ENCODE measurements at regions not wholly inside any gene's neighbourhood (a gene's known extent, or its start where the extent isn't known, plus 50 kb on each side); places are given as distances from the start of the nearest gene placed in this dataset.
A peak's percentile ranks its signal among the peaks of the same experiment; 100 is the strongest.

GRCh38 chr1:219419860-219420259, 193.0 kb downstream of the ZC3H11B start:
- DNase-seq, result no peak

GRCh38 chr1:219419065-219419464, 193.8 kb downstream of the ZC3H11B start:
- no peak for TF ChIP-seq CTCF (IDR thresholded peaks at IDR 0.05)
- no peak for DNase-seq
- intact Hi-C loops (cut with DNase I), result loop anchor here (10.0 kb wide), 1 partner anchor 1094 kb away; no protein-coding TSS in a partner anchor

More at GRCh38 chr1:219419860-219420259, 193.0 kb downstream of the ZC3H11B start:
- H3K9ac ChIP-seq (ENCODE audit: low read depth in 2 of 2, low read length in 2 of 2), result no peak overlapping the region
- H3K4me3 ChIP-seq, result no peak overlapping the region
- H3K36me3 ChIP-seq, result no peaks in the 10 kb centered on the region
- no peaks in the 10 kb centered on the region for H3K4me1 ChIP-seq
- intact Hi-C loops (cut with DNase I), result loop anchor here (10.0 kb wide), 1 partner anchor 1095 kb away; no protein-coding TSS in a partner anchor
- H3K27me3 ChIP-seq, result no peaks in the 10 kb centered on the region
- H3K27ac ChIP-seq, result no peak overlapping the region
- TF ChIP-seq CTCF (IDR thresholded peaks at IDR 0.05), result no peak
- H3K9me3 ChIP-seq, result no peaks in the 10 kb centered on the region

GRCh38 chr1:219417610-219418009, 195.3 kb downstream of the ZC3H11B start:
- Histone ChIP-seq H3K27ac (no peak overlapping the region), H3K4me3 (no peak overlapping the region), H3K9me3 (no peaks in the 10 kb centered on the region), H3K36me3 (no peaks in the 10 kb centered on the region), H3K4me1 (no peaks in the 10 kb centered on the region), H3K9ac (ENCODE audit: low read depth in 2 of 2, low read length in 2 of 2) (no peak overlapping the region), H3K27me3 (no peaks in the 10 kb centered on the region)
- DNase-seq, result no peak
- intact Hi-C loops (cut with DNase I), result loop anchor here (10.0 kb wide), 1 partner anchor 1093 kb away; no protein-coding TSS in a partner anchor
- no peak for TF ChIP-seq CTCF (IDR thresholded peaks at IDR 0.05)

More at GRCh38 chr1:219419065-219419464, 193.8 kb downstream of the ZC3H11B start:
- H3K4me3 ChIP-seq, result no peak overlapping the region
- no peaks in the 10 kb centered on the region for H3K27me3 ChIP-seq
- no peaks in the 10 kb centered on the region for H3K9me3 ChIP-seq
- no peak overlapping the region for H3K27ac ChIP-seq
- H3K4me1 ChIP-seq, result no peaks in the 10 kb centered on the region
- no peaks in the 10 kb centered on the region for H3K36me3 ChIP-seq
- no peak overlapping the region for H3K9ac ChIP-seq (ENCODE audit: low read depth in 2 of 2, low read length in 2 of 2)

- H3K4me3 ChIP-seq, result no peak overlapping the region
These were observed 196.2 kb downstream of the ZC3H11B start for GRCh38 chr1:219416598-219417238.

GRCh38 chr1:219415915-219416314, 197.0 kb downstream of the ZC3H11B start:
- Histone ChIP-seq H3K4me1 (no peaks in the 10 kb centered on the region), H3K27ac (no peak overlapping the region), H3K9me3 (no peaks in the 10 kb centered on the region), H3K27me3 (no peaks in the 10 kb centered on the region), H3K36me3 (no peaks in the 10 kb centered on the region), H3K9ac (ENCODE audit: low read depth in 2 of 2, low read length in 2 of 2) (no peak overlapping the region), H3K4me3 (no peak overlapping the region)
- no peak for TF ChIP-seq CTCF (IDR thresholded peaks at IDR 0.05)
- no peak for DNase-seq
- intact Hi-C loops (cut with DNase I), result loop anchor here (10.0 kb wide), 1 partner anchor 1091 kb away; no protein-coding TSS in a partner anchor

More at GRCh38 chr1:219416598-219417238, 196.2 kb downstream of the ZC3H11B start:
- Histone ChIP-seq H3K4me1 (no peaks in the 10 kb centered on the region), H3K9ac (ENCODE audit: low read depth in 2 of 2, low read length in 2 of 2) (no peak overlapping the region), H3K27ac (no peak overlapping the region), H3K27me3 (no peaks in the 10 kb centered on the region), H3K36me3 (no peaks in the 10 kb centered on the region), H3K9me3 (no peaks in the 10 kb centered on the region)
- peak; percentile 70 for TF ChIP-seq CTCF (IDR thresholded peaks at IDR 0.05)
- intact Hi-C loops (cut with DNase I), result loop anchor here (10.0 kb wide), 1 partner anchor 1092 kb away; no protein-coding TSS in a partner anchor
- peak; percentile 71 for DNase-seq

Measured in colonic mucosa (tissue), 4 donors.